HuH-7.5 (cell line): ENCODE measurements at regions not wholly inside any gene's neighbourhood (a gene's known extent, or its start where the extent isn't known, plus 50 kb on each side); places are given as distances from the start of the nearest gene placed in this dataset.
"Not testable (repeated sequence)": the region's sequence is repeated elsewhere in the genome, so short reads cannot be mapped to it uniquely, and the experiment has no call there.

Source experiments
- DNase-seq: peaks from one replicate; pipeline ENCODE4 v3.0.0; 2011; ENCODE audit warnings: low spot score

GRCh38 chr3:145427355-145427754 lies 733.6 kb downstream of the PLOD2 start:
- peak; percentile 2 for DNase-seq

- DNase-seq = no peak
These were observed 731.4 kb downstream of the PLOD2 start for GRCh38 chr3:145429546-145429945.

DNA sequence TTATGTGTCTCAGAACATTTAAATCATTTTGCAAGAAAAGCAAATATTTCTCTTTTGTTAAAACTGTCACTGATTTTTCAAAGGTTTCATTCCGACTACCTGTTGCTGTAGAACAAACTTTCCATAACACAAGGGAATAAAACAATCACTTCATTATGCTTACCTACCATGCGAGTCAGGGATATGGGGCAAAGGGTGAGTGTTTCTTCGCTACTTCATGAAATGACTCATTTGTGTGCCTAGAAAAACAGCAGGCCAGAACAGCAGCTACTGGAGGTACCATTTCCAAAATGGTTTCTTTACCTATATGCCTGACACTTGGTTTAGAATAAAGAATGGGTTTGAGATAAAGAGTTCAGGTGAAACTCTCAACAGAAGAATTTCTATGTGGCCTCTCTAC lies 712.5 kb downstream of the PLOD2 start:
- no peak for DNase-seq

GRCh38 chr3:145450018-145450682 lies 710.8 kb downstream of the PLOD2 start:
- no peak for DNase-seq

- no peak for DNase-seq
These were observed 703.0 kb downstream of the PLOD2 start for GRCh38 chr3:145457825-145458552.

- not testable (repeated sequence) for DNase-seq
These were observed 701.3 kb downstream of the PLOD2 start for GRCh38 chr3:145459681-145460080.

DNA sequence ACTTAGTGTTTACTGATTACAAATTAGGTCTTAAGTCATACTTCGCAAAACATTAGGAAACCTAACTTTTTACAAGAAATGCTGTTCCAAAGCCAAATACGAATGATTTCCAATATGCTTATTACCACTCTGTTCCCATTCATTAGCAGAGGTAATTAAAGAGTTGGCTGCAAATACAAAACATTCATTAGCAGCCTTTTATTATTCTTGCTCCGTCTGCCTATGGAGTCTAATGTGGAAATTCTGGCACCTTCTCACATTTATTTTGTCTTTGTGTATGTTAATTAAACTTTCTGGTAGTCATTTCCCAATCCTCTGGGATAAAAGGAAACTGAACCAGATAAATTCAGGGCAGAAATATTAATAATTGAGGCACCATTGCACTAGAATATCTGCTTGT lies 689.0 kb downstream of the PLOD2 start:
- no peak for DNase-seq

GRCh38 chr3:145482735-145483134 lies 678.2 kb downstream of the PLOD2 start:
- not testable (repeated sequence) for DNase-seq

- no peak for DNase-seq
These were observed 677.0 kb downstream of the PLOD2 start for GRCh38 chr3:145483992-145484391.

- DNase-seq = no peak
These were observed 672.0 kb downstream of the PLOD2 start for GRCh38 chr3:145489011-145489410.

DNA sequence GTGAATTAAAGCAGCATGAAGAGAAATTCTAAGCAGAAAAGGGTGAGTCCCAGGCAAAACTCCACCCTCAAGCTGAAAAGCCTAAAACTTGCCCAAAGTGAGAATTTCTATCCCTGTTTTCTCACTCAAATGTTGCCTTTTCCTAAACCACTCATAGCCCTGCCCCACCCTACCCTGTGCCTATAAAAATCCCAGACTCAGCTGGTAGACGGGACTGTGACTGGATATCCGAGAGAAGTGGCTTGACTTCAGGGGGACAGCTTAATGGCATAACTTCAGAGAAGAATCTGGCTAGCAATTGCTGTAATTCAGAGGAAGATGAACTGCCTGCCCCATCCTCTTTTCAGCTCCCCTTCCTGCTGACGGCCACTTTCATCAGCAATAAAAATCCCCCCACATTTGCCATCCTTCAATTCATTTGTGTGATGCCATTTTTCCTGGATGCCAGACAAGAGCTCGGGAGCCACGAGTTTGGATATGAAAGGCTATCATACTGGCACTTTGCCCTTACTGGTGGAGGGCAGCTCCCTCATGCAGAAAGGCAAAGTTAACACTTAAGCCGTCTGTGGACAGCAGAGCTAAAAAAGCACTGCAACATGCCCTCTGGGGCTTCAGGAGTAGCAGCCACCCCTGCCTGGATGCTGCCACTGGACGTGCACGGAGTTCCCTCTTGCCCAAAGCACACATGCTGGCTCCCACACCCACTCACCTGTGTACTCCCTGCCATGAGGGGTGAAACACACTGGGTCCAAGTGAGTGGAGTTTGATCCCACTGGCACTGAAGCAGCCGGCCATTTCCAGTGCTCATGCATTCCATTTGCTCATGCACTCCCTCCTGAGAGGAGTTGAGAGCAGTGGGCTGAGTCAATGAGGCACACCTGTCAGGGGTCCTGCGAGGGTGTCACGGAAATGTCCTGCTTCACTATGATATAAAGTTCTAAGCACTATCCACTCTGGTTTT lies 670.6 kb downstream of the PLOD2 start:
- no peak for DNase-seq

GRCh38 chr3:145492456-145492855 lies 668.5 kb downstream of the PLOD2 start:
- DNase-seq = no peak

DNA sequence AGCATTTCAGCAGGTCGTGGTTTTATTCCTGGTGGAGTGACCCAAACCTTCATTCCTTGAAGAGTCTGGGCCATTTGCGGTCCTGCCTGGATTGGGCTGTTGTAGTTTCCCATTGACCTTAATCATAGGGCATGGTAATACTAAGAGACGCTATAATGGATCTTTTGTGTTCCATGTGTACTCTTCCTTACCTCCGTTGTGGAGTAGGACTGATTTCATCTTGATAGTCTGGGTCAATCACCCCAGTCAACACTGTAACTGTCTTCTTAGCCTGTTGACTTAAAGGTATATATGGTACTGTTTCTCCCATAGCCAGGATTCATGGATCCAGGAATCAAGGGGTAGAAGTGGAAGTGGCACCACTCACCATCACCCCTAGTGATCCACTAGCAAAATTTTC lies 643.6 kb downstream of the PLOD2 start:
- not testable (repeated sequence) for DNase-seq

DNA sequence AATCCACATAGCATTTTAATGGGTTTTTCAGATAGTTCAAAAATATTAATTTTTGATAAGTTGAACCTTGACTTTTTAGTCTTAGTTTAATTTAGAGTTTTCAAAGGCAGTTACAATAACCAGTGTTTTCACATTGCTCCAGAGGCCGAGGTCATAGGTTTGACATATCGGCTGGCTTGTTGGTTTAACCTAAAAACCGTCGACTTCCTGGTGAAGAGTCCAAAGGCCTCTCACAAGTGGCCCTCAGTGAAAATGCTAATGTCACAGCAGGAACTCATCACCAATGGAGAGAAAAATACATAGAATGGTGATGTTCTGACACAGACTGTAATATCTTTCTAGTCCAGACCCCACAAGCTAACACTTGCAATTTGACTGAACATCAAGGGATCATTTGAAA lies 642.3 kb downstream of the PLOD2 start:
- peak; percentile 15 for DNase-seq

DNA sequence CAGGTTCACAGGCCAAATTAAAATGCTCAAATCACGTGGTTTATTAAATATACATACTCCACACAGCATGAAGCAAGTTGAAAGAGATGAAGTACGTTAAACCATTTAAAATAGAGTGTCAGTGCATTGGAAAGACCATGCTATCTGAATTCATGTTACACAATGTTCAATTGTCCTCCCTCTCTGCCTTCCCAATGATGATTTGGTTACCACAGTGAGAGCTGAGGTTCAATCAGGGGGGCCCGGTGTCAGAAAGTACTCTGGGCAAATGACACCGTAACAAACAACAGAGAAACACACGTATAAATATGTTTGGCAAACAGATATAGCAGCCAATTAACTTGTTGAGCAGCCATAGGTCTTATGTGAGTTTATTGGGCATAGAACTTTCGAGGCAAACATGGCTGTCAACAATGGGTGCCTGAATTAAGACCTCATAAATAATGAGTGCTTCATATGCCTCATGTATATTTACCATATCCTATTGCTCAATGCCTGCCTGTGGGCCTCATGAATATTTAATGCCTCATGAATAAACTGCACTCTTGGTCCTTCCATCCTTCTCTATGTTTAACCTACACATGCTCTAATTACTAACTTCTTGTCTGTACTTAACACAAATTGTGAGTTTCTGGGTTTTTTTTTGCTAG lies 641.5 kb downstream of the PLOD2 start:
- DNase-seq = no peak

DNA sequence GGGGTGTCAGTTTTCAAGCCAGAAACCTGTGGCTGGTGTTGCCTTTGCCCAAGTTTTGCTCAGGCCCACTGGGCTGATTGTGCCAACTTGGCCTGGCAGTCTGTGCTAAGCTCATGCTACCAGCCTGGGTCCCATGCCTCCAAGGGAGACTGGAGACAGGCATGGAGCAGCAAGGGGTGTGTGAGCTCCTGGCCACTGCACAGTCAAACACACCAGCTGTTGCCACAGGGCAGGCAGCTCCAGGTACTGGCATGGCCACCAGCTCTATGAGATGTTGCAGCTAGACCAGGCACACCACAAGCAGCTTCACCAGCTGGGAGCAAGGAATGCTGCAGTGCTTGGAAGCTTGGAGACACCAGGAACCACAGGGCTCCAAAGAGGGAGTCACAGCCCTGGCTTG lies 638.8 kb downstream of the PLOD2 start:
- no peak for DNase-seq

GRCh38 chr3:145522893-145523651 lies 637.9 kb downstream of the PLOD2 start:
- no peak for DNase-seq

GRCh38 chr3:145531548-145531947 lies 629.4 kb downstream of the PLOD2 start:
- DNase-seq = no peak

- no peak for DNase-seq
These were observed 627.3 kb downstream of the PLOD2 start for GRCh38 chr3:145533696-145534095.

DNA sequence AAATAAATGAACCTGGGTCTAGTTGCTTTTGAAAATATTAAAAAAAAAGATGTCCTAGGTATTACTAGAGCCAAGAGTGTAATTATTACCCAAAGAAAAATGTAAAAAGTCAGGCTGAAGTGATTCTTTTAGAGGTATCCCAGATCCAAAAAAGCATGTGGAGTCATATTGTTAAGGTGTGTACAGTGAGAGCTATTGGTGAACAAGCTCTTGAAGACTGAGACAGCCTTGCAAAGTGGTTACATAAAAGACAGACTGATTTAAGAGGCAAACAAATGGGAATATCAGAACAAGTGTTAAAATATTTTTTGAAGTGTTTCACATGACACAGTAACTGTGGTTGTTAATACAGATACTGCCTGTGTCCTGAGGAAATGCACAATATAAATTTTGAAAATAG lies 624.5 kb downstream of the PLOD2 start:
- no peak for DNase-seq

DNA sequence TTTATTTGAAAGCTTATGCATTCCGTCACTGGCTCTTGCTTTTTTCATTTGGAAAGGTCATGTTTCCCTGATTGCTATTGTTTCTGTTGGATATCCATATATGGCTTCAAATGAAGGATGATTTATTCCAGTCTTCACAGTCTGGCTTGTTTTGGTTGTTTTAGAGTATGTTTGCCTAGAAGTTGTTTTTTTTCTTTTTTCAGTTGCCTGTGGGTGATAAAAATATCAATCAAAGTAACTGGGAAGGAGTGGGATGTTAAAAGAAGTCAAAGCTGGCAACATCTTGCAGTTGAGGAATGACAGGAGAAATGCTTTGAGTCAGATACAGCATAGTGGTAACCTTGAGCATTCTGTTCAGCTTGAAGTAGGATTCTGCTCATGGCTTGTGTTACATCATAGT lies 610.5 kb downstream of the PLOD2 start:
- DNase-seq = no peak
